AG20443 (cell line): ENCODE measurements at regions not wholly inside any gene's neighbourhood (a gene's known extent, or its start where the extent isn't known, plus 50 kb on each side); places are given as distances from the start of the nearest gene placed in this dataset.

ENCODE experiments used
- DNase-seq: peaks from one replicate; pipeline ENCODE4 v3.0.0; 2012; ENCODE audit warnings: low spot score, mixed read lengths

- no peak for DNase-seq
Measured at GRCh38 chr11:131191606-131192005, 178.8 kb upstream of the NTM start.

DNA sequence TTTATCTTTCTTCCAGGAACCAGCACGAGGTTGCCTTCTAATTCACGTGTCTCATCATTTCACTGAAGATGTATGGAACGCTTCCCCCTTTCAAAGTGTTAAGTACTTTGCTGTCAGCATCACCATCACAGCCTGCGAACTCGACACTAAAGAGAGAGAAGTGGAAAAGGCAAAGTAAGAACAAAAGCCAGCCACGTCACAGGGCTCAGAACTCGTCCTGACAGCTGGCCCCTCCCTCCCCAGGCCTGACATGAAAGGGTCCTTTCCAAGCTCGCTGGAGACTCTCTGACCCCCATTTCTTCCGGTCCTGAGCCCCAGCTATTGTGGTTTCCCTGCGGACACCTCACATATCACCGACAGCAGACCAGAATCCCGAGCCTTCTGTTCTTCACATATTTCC, 177.8 kb upstream of the NTM start:
- DNase-seq: no peak

- no peak for DNase-seq
Measured at GRCh38 chr11:131193031-131193501, 177.3 kb upstream of the NTM start.

GRCh38 chr11:131194726-131195125, 175.7 kb upstream of the NTM start:
- DNase-seq: no peak

DNA sequence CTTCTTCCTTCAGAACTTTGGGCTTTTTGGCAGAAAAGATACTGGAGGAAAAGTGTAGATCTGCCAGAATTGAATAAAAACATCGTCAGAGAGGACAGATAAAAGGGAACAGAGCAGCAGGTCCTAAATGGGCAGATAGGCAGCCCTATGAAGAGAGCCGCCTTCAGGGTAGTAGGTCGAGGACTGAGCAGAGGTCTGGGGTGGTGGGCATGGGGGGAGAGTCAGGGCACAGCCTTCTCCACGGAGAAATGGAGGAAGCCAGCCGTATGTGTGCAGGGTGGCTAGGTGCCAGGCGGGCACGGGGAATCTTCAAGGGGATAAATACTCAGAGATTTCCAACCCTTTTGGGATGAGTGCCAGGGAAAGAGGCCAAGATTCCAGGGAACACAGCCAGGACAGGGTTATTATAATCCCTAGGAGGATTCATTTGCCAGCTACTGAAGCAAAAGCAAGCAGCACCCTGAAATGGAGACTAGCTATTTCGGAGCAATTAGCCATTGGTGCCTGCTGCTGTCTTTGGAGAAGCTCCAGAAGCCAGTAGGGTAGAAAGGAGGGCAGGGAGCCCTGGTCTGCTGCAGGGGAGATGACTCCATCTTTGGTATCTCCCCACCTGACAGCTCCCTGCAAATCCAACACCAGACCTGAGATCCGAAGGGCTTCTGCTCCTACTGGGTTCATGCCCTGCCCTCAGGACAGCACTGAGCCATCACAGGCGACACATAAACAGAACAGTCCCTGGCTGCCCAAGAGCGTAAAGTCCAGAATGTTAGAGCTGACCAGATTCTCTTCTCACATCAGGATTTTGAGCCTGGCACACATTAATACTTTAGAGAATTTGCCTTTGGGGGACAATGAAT, 174.5 kb upstream of the NTM start:
- no peak for DNase-seq

DNA sequence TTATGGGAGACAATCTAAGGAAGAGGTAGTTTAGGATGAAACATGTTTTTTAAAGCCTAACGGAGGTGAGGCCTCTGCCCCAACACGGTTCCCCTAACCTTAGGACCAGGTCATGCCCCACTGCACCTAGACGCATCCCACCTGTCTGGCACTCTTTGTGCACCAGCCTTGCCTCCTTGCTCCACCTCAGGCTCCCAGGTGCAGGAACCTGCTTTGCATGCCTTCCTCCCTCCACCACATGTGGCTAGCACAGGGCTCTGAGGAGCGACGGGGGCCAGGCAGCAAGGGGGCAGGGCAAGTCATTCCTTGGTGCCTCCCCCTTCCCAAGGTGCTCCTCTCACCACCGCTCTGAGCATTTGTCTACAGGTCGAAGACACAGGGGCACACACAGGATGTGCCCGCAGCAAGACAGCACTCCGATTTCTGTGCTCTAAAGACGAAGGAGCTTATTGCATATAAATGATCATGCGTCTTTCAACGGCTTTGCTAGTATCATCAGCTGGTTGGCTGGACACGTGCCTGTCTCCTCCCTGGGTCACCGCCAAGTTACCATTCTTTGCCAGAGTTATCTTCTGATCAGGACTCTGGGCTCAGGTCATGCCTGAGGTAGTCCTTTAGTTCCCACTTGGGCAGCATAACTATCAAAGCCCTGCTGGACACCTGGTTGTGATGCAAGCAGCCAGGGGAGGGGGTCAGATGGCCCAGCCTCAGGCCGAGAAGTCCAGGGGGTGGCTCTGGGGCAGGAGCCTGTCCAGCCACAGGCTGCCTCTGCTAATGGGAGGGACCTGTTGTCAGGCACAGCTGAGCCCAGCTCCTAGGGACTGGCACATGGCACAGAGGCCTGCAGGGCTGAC, 172.0 kb upstream of the NTM start:
- DNase-seq: no peak

- no peak for DNase-seq
Measured at GRCh38 chr11:131199015-131199280, 171.5 kb upstream of the NTM start.

- DNase-seq: no peak
Measured at GRCh38 chr11:131201674-131202073, 168.7 kb upstream of the NTM start.

DNA sequence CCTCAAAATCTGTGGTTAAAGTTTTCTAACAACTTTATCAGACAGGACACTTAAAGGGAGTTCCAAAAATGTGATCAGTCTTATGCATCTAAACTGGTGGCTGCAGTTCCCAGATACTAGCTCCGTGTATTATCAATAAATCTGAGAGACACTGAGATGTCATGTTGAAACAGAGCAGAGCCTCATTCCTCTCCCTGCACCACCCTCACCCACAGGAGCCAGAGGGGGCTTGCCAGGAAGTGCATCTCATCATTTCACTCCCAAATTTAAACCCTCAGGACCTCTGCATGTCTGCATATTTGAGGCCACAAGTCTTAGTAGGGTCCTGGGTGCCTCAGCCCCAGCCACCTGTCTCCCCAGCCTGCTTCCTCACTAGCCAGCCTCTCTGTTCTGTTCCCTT, 167.4 kb upstream of the NTM start:
- DNase-seq: no peak

GRCh38 chr11:131204282-131204681, 166.1 kb upstream of the NTM start:
- DNase-seq: no peak

GRCh38 chr11:131204765-131205380, 165.5 kb upstream of the NTM start:
- no peak for DNase-seq

DNA sequence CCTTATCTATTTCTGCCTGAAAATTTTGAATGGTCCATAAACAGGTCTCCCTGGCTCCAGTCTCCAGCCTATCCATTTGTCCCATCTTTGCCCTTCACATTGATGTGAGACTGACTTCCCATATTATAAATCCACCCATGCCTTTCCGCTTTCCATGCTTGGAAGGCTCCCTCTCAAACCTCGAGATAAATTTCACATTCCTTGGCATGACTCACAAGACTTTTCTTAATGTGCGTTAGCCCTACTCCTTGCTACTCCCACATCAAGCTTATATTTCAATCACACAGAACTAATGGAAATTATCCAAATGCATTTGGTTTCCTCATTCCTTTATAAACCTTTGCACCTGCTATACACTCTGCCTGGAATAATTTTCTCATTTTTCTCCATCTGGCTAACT, 163.7 kb upstream of the NTM start:
- DNase-seq: no peak

- no peak for DNase-seq
Measured at GRCh38 chr11:131207901-131208300, 162.5 kb upstream of the NTM start.

DNA sequence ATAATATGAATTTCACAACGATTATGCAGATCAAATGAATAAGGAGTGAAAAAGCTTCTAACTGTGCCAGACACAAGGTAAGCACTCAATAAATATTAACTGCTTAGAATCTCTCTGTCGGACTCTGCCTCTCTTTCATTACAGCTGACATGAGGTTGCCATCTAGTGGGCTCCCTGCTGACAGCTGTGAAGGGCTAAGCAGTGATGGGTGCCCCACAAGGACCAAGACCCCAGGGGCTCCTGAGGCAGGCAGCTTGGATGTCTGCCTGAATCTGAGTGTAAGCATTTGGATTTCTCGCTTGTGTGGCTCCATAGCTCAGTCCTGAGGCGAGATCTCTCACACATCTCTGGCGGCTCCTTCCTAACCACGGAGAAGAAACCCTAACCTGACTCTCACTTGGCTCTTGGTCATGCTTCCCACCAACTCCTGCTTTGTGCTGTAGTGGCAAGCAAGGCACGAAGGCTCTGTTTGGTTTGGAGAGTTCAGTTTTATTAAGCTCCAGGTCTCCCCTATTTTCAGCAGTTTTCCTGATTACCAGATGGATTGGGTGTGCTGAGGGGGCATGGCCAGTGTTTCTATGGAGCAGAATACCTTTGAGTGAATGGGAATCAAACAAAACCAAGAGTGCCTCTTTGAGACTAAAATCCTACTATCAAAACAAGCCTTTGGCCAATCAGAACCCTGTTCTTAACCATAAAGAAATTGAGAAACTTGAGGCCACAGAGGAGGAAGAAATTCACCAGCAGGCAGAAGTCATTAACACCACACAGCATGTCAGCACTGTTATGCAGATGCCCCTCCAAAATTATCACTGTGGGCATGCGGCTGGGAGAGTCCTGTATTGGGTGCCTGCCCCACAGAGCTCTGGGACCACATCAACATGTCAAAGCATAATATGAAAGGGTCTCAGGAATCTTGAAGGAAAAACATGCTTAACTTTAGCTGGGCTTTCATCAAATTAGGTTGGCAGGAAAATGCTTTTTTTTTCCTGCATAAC, 152.8 kb upstream of the NTM start:
- DNase-seq: no peak

DNA sequence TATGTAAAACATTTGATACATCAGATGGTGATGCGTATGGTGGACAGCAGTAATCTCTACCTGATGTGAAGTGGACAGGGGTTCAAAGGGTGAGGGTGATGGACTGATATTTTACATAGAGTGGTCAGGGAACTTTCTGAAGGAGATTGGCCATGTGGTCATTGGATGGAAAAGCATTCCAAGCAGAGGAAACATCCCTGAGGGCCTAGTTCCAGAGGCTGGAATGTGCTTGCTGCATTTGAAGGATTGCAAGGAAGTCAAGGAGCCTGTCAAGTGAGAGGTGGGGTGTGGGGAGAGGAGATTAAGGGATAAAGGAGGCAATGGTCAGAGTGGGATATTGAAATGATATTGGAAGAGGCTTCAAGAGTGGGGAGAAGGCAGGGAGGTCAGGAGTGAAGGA, 151.9 kb upstream of the NTM start:
- no peak for DNase-seq

- DNase-seq: no peak
Measured at GRCh38 chr11:131219646-131220045, 150.8 kb upstream of the NTM start.

DNA sequence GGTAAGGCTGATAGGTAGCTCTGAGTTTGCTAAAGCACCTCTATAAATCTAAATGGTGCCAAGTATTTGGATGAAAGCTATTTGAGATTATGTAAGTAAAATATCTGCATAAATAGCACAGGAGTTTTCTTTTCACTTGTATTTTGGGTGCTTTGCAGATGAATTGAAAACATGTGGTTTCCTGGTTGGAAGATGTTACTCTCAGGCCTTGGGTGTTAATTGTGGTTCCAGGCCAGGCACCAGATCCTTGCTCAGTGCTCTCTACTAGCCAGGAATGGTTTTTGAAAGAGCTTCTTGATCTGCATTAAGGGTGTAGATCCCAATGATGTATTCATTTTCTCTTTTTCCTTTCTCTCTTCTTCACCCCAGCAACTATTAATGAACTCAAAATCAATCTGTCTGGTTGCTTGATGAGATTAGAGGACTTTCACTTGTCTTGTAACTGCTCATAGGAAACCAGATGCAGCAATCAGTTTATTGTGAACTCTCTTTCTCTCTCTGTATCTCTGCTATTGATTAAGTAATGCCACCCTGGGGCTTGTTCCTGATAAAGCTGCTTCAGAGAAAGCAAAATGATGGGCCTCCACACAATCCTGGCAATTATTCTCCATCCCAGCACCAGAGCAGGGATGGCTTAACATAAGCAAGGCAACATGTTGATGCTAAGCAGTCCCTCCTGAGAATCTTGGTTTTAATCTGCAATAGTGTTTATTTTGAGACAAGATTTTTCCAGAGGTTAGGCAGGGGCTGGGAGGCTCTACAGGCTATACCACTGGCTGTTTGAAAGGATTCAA, 147.0 kb upstream of the NTM start:
- no peak for DNase-seq

GRCh38 chr11:131228378-131228777, 142.0 kb upstream of the NTM start:
- DNase-seq: no peak

DNA sequence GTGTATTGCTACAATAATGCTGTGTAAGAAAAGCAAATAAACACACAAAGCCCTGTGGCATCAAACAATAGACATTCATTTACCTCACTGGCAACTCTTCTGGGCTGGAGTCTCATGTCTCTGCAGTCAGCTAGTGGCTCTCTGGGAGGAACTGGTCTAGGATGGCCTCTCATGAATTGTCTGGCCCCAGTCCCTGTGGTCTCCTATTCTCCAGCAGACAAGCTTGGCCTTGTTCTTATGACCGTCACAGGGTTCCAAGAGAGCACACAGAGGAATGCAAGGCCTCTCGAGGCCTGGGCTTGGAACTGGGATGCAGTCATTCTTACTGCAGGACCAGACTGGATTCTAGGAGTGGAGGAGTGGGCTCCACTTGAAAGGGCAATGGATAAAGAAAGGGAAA, 141.2 kb upstream of the NTM start:
- no peak for DNase-seq

GRCh38 chr11:131231317-131231940, 139.0 kb upstream of the NTM start:
- no peak for DNase-seq
